ENCODE measurements at regions not wholly inside any gene's neighbourhood (a gene's known extent, or its start where the extent isn't known, plus 50 kb on each side); places are given as distances from the start of the nearest gene placed in this dataset.

DNA sequence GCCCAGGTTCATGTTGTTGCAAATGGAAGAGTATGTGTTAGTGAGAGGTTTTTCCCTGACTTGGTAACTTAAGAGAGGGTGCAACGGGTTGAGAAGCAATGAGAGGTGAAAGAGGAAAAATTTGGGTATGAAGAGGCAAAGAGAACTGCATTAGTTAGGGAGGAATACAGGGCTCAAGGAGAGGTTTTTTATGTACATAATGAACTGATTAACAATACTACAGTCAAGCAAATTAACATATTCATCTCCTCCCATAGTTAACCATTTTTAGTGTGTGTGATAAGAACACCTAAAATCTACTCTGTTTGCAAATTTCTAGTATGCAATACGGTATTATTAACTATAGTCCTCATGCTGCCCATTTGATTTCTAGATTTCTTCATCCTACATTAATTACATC is 79.5 kb upstream of the HTR1E start:
- Histone ChIP-seq H3K27me3 (replicated peaks; ENCODE audit: insufficient read depth) (no peaks in the 10 kb centered on the region), H3K27ac (no peak overlapping the region), H3K9me3 (no peaks in the 10 kb centered on the region), H3K4me1 (replicated peaks) (no peaks in the 10 kb centered on the region), H3K36me3 (no peaks in the 10 kb centered on the region), H3K4me3 (no peak overlapping the region)
- intact Hi-C loops (cut with DNase I) = loop anchor here (5.0 kb wide), 1 partner anchor 935 kb away; no protein-coding TSS in a partner anchor
- TF ChIP-seq, protein P1, sequence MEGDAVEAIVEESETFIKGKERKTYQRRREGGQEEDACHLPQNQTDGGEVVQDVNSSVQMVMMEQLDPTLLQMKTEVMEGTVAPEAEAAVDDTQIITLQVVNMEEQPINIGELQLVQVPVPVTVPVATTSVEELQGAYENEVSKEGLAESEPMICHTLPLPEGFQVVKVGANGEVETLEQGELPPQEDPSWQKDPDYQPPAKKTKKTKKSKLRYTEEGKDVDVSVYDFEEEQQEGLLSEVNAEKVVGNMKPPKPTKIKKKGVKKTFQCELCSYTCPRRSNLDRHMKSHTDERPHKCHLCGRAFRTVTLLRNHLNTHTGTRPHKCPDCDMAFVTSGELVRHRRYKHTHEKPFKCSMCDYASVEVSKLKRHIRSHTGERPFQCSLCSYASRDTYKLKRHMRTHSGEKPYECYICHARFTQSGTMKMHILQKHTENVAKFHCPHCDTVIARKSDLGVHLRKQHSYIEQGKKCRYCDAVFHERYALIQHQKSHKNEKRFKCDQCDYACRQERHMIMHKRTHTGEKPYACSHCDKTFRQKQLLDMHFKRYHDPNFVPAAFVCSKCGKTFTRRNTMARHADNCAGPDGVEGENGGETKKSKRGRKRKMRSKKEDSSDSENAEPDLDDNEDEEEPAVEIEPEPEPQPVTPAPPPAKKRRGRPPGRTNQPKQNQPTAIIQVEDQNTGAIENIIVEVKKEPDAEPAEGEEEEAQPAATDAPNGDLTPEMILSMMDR (IDR thresholded peaks at IDR 0.05) = no peak
- no peak for TF ChIP-seq POLR2AphosphoS5 (IDR thresholded peaks at IDR 0.05)
- DNase-seq (ENCODE audit: low spot score) = no peak
- WGBS = 81% methylated on average over 2 of the region's 2 CpGs

DNA sequence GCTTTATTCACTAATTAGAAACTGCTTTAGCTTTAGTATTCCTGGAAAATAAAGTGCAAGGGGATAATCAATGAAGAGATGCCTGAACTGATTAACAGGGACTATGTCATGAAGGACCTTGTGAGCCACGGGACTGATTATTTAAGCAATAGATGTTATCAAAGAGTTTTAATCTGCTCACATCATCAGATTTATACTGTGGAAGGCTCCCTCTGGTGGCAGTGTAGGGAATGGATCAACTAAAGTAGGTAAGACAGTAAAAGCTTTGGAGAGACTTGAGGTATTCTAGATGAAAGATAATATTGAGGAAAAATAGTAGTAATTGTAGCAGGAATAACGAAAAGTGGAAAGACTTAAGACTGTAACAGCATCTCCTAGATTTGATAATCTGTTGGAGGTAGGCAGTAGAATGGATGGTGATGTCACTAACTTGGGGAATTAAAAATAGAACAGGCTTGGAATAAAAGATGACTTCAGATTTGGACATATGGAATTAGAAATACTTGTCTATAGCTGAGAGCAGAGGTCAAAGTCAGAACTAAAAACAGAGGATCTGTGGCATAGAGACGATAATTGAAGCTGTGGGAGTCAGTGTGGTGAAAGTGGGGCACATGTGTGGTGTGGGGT is 80.3 kb upstream of the HTR1E start:
- Histone ChIP-seq H3K27me3 (replicated peaks; ENCODE audit: insufficient read depth) (no peaks in the 10 kb centered on the region), H3K9me3 (no peaks in the 10 kb centered on the region), H3K27ac (no peak overlapping the region), H3K4me1 (replicated peaks) (no peaks in the 10 kb centered on the region), H3K36me3 (no peaks in the 10 kb centered on the region), H3K4me3 (no peak overlapping the region)
- DNase-seq (ENCODE audit: low spot score) = peak; percentile 37
- TF ChIP-seq, protein P1 (IDR thresholded peaks at IDR 0.05) = peak; percentile 36 to 64 (median 52)
- TF ChIP-seq POLR2AphosphoS5 (IDR thresholded peaks at IDR 0.05) (no peak), POLR2A (IDR thresholded peaks at IDR 0.05) (no peak)
- 32% methylated on average over 3 of the region's 3 CpGs for WGBS
- intact Hi-C loops (cut with DNase I) = loop anchor here (5.0 kb wide), 1 partner anchor 935 kb away; no protein-coding TSS in a partner anchor

DNA sequence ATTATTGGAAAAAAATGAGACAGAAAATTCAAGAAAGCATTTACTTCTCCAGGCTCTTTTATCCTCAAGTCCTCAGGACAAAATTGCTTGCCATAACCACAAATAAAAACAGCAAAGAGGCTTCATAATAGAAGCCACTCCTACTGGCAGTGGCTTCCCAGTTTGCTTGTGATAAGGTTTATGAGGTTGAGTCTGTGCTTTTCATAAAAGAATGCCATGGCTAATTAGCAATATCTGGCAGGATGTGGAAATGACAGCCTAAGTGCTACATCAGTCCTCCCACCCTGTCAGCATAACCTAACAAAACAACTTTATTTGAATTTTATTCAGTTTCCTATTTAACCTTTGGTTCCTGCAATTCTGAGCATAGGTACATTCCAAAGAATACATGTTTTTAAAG is 80.9 kb upstream of the HTR1E start:
- Histone ChIP-seq H3K9me3 (no peaks in the 10 kb centered on the region), H3K4me1 (replicated peaks) (no peaks in the 10 kb centered on the region), H3K27me3 (replicated peaks; ENCODE audit: insufficient read depth) (no peaks in the 10 kb centered on the region), H3K4me3 (no peak overlapping the region), H3K36me3 (no peaks in the 10 kb centered on the region), H3K27ac (no peak overlapping the region)
- TF ChIP-seq POLR2A (IDR thresholded peaks at IDR 0.05) (no peak), POLR2AphosphoS5 (IDR thresholded peaks at IDR 0.05) (no peak)
- TF ChIP-seq, protein P1 (IDR thresholded peaks at IDR 0.05) = no peak
- no peak for DNase-seq (ENCODE audit: low spot score)
- intact Hi-C loops (cut with DNase I) = loop anchor here (5.0 kb wide), 1 partner anchor 934 kb away; no protein-coding TSS in a partner anchor

DNA sequence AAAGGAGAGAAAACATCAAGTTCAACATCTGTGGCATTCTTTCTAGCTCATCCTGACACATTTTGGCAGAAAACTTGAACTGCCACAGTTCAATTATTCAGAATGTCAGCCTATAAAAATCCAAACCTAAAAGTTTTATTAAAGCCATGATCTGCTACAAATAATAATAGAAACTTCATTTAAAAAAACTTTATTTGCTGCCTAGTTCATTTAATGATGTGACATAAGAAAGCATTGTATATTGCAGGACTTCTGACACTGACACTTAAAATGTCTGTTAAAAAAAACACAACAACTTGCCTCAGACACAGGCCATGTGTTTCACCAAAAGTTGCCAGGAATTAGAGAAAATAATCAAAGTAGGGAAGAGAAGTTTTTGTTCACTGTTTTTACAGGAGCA is 88.3 kb upstream of the HTR1E start:
- H3K27me3 ChIP-seq (replicated peaks; ENCODE audit: insufficient read depth) = no peaks in the 10 kb centered on the region
- no peak overlapping the region for H3K4me3 ChIP-seq
- no peak for DNase-seq (ENCODE audit: low spot score)
- H3K9me3 ChIP-seq = no peaks in the 10 kb centered on the region
- H3K36me3 ChIP-seq = no peaks in the 10 kb centered on the region
- TF ChIP-seq POLR2AphosphoS5 (IDR thresholded peaks at IDR 0.05) = no peak
- TF ChIP-seq POLR2A (IDR thresholded peaks at IDR 0.05) = no peak
- TF ChIP-seq, protein P1 (IDR thresholded peaks at IDR 0.05) = no peak
- no peaks in the 10 kb centered on the region for H3K4me1 ChIP-seq (replicated peaks)
- H3K27ac ChIP-seq = no peak overlapping the region
- intact Hi-C loops (cut with DNase I) = no loop called here

DNA sequence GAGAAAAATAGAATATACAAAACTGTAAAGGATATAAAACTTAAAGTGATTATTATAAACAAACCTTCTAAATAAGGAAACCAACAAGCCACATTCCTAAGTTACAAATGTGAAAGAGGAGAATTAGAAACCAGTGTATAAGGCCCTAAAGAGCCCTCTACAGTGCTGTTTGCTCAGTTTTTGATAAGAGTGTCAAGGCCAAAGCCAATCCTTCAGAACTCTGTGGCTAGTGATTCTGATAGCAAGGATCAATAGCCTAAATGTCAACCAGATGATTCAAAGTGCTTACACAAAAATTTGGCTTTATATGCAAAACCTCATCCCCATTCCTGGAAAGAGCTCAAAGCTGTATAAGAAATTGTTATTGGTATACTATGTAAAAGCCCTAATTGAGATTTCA is 104.6 kb upstream of the HTR1E start:
- no peaks in the 10 kb centered on the region for H3K9me3 ChIP-seq
- no peak overlapping the region for H3K27ac ChIP-seq
- no peaks in the 10 kb centered on the region for H3K4me1 ChIP-seq (replicated peaks)
- H3K27me3 ChIP-seq (replicated peaks; ENCODE audit: insufficient read depth) = no peaks in the 10 kb centered on the region
- H3K4me3 ChIP-seq = no peak overlapping the region
- TF ChIP-seq, protein P1 (IDR thresholded peaks at IDR 0.05) = no peak
- TF ChIP-seq POLR2A (IDR thresholded peaks at IDR 0.05) = no peak
- no peak for TF ChIP-seq POLR2AphosphoS5 (IDR thresholded peaks at IDR 0.05)
- no peaks in the 10 kb centered on the region for H3K36me3 ChIP-seq
- intact Hi-C loops (cut with DNase I) = no loop called here
- no peak for DNase-seq (ENCODE audit: low spot score)

All from prostate gland (tissue), 2 donors.